Activated CD8-positive, alpha-beta T cell treated with anti-CD3 and anti-CD28 coated beads for 36 hours (primary cell): ENCODE measurements at regions not wholly inside any gene's neighbourhood (a gene's known extent, or its start where the extent isn't known, plus 50 kb on each side); places are given as distances from the start of the nearest gene placed in this dataset.

Experiments
- ATAC-seq: fragments of 200-7000 bp; cut with Tn5 transposase; one replicate; pipeline ENCODE4 v1.10.0; 2021; ENCODE audit warnings: mild to moderate bottlenecking, moderate library complexity
- CTCF ChIA-PET: fragments of 350-600 bp; sonication (Branson Sonifier 250); formaldehyde crosslinking; loops from one replicate; lab custom pipeline; 2021; ENCODE audit warnings: antibody characterized with exemption; lab: Charles Lee
- POLR2A ChIA-PET: fragments of 350-600 bp; sonication (Branson Sonifier 250); formaldehyde crosslinking; loops from one replicate; lab custom pipeline; 2021; ENCODE audit warnings: antibody characterized with exemption; lab: Charles Lee
- DNase-seq: peaks from one replicate; pipeline ENCODE4 v3.0.0-alpha.2; 2020
- H3K27ac Mint-ChIP-seq: one replicate; pipeline ENCODE4 v1.8.0; 2021; ENCODE audit warnings: mild to moderate bottlenecking, mixed read lengths
- H3K27me3 Mint-ChIP-seq: one replicate; pipeline ENCODE4 v1.8.0; 2021; ENCODE audit warnings: mixed read lengths
- H3K36me3 Mint-ChIP-seq: one replicate; pipeline ENCODE4 v1.8.0; 2021; ENCODE audit warnings: low read depth, mixed read lengths
- H3K4me1 Mint-ChIP-seq: one replicate; pipeline ENCODE4 v1.8.0; 2021; ENCODE audit warnings: low read depth, mixed read lengths
- H3K4me3 Mint-ChIP-seq: one replicate; pipeline ENCODE4 v1.8.0; 2021; ENCODE audit warnings: mild to moderate bottlenecking, moderate library complexity, mixed read lengths
- H3K9me3 Mint-ChIP-seq: one replicate; pipeline ENCODE4 v1.8.0; 2021; ENCODE audit warnings: mixed read lengths
- intact Hi-C: fragments of 100-400 bp; cut with micrococcal nuclease; formaldehyde crosslinking; loops from one replicate; pipeline ENCODE4 v1.10.0; 2022
- TF ChIP-seq, protein P1 (sequence below): fragments of 200-600 bp; IDR thresholded peaks from one replicate; pipeline ENCODE4 v1.8.0; 2022; ENCODE audit warnings: antibody characterized with exemption, mild to moderate bottlenecking

DNA sequence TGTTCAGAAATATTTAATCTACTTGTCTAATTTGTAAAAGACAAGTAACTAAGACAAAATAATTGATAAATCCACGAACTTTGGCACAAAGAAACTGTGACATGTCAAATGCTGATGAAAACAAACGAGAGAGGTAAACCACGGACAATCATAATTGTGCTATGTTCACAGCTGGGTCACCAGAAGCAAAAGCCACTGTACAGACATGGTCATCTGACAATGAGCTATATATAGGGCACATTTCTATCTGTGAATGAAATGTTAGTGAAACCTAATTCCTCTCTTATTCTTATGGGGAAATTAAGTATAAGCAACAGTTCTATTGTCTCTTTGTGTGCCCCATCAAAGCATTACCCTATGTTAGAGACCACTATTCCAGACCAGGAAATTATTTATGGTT is 444.0 kb upstream of the TRAM1L1 start:
- no peaks in the 10 kb centered on the region for H3K4me1 Mint-ChIP-seq

DNA sequence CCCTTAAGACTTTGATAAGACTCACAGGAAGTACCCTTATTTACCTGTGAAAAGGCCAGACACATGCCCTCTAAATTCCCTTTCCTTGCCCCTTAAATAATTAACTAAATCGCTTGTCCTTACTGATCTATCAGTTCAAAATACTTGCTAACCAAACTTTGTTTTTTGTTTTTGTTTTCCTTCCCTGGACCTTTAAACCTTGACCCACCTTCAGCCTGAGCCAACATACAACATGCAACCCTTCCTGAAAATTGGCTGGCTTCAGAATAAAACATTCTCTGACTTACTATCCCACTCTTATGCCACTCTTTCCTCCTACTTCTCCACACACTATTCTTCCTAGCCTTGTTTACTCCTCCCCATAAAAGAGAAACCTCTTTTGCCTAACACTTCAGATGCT is 448.1 kb upstream of the TRAM1L1 start:
- POLR2A ChIA-PET, result no interaction called here
- intact Hi-C loops, result no loop called here
- no peaks in the 10 kb centered on the region for H3K4me1 Mint-ChIP-seq

More for the DNA sequence above, 444.0 kb upstream of the TRAM1L1 start:
- Mint-ChIP-seq H3K27ac (no peak overlapping the region), H3K4me3 (no peak overlapping the region), H3K27me3 (no peaks in the 10 kb centered on the region), H3K36me3 (no peaks in the 10 kb centered on the region), H3K9me3 (peaks cover 2% of the 10 kb centered on the region)
- intact Hi-C loops, result no loop called here
- TF ChIP-seq, protein P1, sequence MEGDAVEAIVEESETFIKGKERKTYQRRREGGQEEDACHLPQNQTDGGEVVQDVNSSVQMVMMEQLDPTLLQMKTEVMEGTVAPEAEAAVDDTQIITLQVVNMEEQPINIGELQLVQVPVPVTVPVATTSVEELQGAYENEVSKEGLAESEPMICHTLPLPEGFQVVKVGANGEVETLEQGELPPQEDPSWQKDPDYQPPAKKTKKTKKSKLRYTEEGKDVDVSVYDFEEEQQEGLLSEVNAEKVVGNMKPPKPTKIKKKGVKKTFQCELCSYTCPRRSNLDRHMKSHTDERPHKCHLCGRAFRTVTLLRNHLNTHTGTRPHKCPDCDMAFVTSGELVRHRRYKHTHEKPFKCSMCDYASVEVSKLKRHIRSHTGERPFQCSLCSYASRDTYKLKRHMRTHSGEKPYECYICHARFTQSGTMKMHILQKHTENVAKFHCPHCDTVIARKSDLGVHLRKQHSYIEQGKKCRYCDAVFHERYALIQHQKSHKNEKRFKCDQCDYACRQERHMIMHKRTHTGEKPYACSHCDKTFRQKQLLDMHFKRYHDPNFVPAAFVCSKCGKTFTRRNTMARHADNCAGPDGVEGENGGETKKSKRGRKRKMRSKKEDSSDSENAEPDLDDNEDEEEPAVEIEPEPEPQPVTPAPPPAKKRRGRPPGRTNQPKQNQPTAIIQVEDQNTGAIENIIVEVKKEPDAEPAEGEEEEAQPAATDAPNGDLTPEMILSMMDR, result no peak
- ATAC-seq (no peak), DNase-seq (no peak)
- ChIA-PET CTCF (no interaction called here), POLR2A (no interaction called here)

DNA sequence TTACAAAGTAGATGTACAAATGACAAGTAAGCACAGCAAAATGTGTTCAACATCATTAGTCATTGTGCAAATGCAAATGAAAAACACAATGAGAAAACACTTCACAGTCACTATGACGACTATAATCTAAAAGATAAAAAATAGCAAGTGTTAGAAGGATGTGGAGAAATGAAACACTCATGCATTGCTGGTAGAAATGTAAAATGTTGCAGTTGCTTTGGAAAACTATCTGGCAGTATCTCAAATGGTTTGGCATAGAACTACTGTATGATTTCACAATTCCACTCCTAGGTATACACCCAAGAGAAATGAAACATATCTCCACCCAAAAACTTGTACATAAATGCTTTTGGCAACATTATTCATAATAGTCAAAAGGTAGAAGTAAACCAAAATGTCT is 459.7 kb upstream of the TRAM1L1 start:
- POLR2A ChIA-PET, result no interaction called here
- CTCF ChIA-PET, result no interaction called here
- no peaks in the 10 kb centered on the region for H3K36me3 Mint-ChIP-seq
- no peaks in the 10 kb centered on the region for H3K27me3 Mint-ChIP-seq
- TF ChIP-seq, protein P1, result no peak
- no peaks in the 10 kb centered on the region for H3K4me1 Mint-ChIP-seq
- H3K27ac Mint-ChIP-seq, result no peak overlapping the region
- ATAC-seq (no peak), DNase-seq (no peak)
- intact Hi-C loops, result no loop called here
- no peaks in the 10 kb centered on the region for H3K9me3 Mint-ChIP-seq
- H3K4me3 Mint-ChIP-seq, result no peak overlapping the region

More for the DNA sequence above, 448.1 kb upstream of the TRAM1L1 start:
- no peaks in the 10 kb centered on the region for H3K27me3 Mint-ChIP-seq
- no peaks in the 10 kb centered on the region for H3K36me3 Mint-ChIP-seq
- CTCF ChIA-PET, result no interaction called here
- no peak for DNase-seq
- TF ChIP-seq, protein P1, result no peak
- ATAC-seq, result no peak
- H3K9me3 Mint-ChIP-seq, result peaks cover 2% of the 10 kb centered on the region
- H3K4me3 Mint-ChIP-seq, result no peak overlapping the region
- H3K27ac Mint-ChIP-seq, result no peak overlapping the region

DNA sequence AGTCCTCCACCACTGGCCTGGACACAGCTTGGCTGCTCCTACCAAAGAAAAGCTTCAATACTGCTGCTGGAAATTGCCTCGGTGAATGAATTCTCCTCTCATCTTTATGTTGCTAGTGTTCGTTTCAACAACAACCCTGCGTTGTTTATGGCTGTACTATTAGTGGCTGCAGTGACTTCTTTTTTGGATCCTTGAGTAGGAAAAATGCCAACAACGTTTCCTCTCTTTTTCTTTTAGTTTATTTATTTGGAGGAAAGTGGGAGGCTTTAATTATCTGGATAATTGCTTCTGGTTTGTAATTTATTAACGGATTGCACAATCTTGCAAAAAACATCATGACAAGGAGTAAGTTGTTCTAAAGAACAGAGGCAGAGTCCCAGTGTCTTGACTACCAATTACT is 464.1 kb upstream of the TRAM1L1 start:
- no peak for DNase-seq
- CTCF ChIA-PET, result no interaction called here
- H3K4me1 Mint-ChIP-seq, result no peaks in the 10 kb centered on the region
- no peaks in the 10 kb centered on the region for H3K27me3 Mint-ChIP-seq
- no peaks in the 10 kb centered on the region for H3K36me3 Mint-ChIP-seq
- TF ChIP-seq, protein P1, result no peak
- no peak for ATAC-seq
- H3K4me3 Mint-ChIP-seq, result no peak overlapping the region
- no peaks in the 10 kb centered on the region for H3K9me3 Mint-ChIP-seq
- H3K27ac Mint-ChIP-seq, result no peak overlapping the region
- intact Hi-C loops, result no loop called here
- POLR2A ChIA-PET, result no interaction called here

DNA sequence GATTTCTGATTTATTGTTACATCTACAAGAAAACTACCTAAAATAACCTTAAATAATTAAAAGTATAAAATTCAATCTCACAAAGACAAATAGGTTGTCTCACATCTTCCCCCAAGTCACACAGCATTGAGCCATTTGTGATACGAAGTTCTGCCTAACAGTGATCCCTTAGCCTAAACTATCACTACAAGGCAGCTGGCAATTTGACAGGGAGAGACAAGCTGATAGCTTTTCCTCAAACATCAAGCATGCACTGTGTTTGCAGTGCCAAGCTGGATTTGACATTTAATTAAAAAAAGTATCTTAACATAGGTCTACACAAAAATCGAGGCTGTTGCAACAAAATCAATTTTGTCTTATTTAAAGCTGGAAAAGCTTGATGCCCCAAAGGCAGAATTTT is 464.7 kb upstream of the TRAM1L1 start:
- Mint-ChIP-seq H3K36me3 (no peaks in the 10 kb centered on the region), H3K27me3 (no peaks in the 10 kb centered on the region), H3K4me3 (no peak overlapping the region), H3K9me3 (no peaks in the 10 kb centered on the region), H3K4me1 (no peaks in the 10 kb centered on the region), H3K27ac (no peak overlapping the region)
- TF ChIP-seq, protein P1, result no peak
- intact Hi-C loops, result no loop called here
- ChIA-PET CTCF (no interaction called here), POLR2A (no interaction called here)
- DNase-seq, result no peak
- ATAC-seq, result no peak
